CD4-positive, alpha-beta T cell (primary cell): ENCODE measurements at regions not wholly inside any gene's neighbourhood (a gene's known extent, or its start where the extent isn't known, plus 50 kb on each side); places are given as distances from the start of the nearest gene placed in this dataset.

Source experiments
- ATAC-seq: fragments of 200-7000 bp; cut with Tn5 transposase; one replicate; pipeline ENCODE4 v1.10.0; 2022; ENCODE audit warnings: mild to moderate bottlenecking; ENCODE audit not compliant: poor library complexity
- CTCF ChIA-PET: fragments of 350-600 bp; sonication (Branson Sonifier 250); formaldehyde crosslinking; loops from one replicate; lab custom pipeline; 2021; ENCODE audit warnings: antibody characterized with exemption, inconsistent platforms; lab: Charles Lee
- POLR2A ChIA-PET: fragments of 350-600 bp; sonication (Branson Sonifier 250); formaldehyde crosslinking; loops from one replicate; lab custom pipeline; 2021; ENCODE audit warnings: antibody characterized with exemption, inconsistent platforms; lab: Charles Lee
- DNase-seq, 14 experiments: peaks; one replicate each; pipeline ENCODE4 v3.0.0-alpha.2; 2013 to 2020; ENCODE audit warnings: mixed read lengths in 2 of 14
- H3K27ac ChIP-seq, 2 donors: one replicate each; pipeline versions ENCODE4 v1.5.1 to v1.7.0; 2013; ENCODE audit warnings: low read length in 2 of 2, low read depth in 1 of 2, mild to moderate bottlenecking in 1 of 2
- H3K27me3 ChIP-seq, 2 experiments: 1 replicate in 1 of 2; 2 replicates in 1 of 2; pipeline versions ENCODE4 v1.6.1 to v1.7.0; 2013; ENCODE audit warnings: low read length in 2 of 2, control low read depth in 1 of 2, mild to moderate bottlenecking in 1 of 2, moderate library complexity in 1 of 2; ENCODE audit not compliant: insufficient read depth in 2 of 2, control insufficient read depth in 1 of 2
- H3K36me3 ChIP-seq: one replicate; pipeline ENCODE4 v1.6.1; 2013; ENCODE audit warnings: low read length, control low read depth; ENCODE audit not compliant: insufficient read depth
- H3K4me1 ChIP-seq: one replicate; pipeline ENCODE4 v1.6.1; 2013; ENCODE audit warnings: low read length, control low read depth; ENCODE audit not compliant: insufficient read depth
- H3K4me3 ChIP-seq: one replicate; pipeline ENCODE4 v1.5.1; 2013; ENCODE audit warnings: mild to moderate bottlenecking, low read length, moderate library complexity
- H3K9me3 ChIP-seq, 2 experiments: 1 replicate in 1 of 2; 2 replicates in 1 of 2; pipeline versions ENCODE4 v1.6.1 to v1.7.0; 2013; ENCODE audit warnings: low read length in 2 of 2, mild to moderate bottlenecking in 2 of 2, control low read depth in 1 of 2, moderate library complexity in 1 of 2; ENCODE audit not compliant: control insufficient read depth in 1 of 2, insufficient read depth in 1 of 2
- H3K27ac Mint-ChIP-seq: one replicate; pipeline ENCODE4 v1.8.0; 2020; ENCODE audit warnings: mixed read lengths
- H3K27me3 Mint-ChIP-seq: one replicate; pipeline ENCODE4 v1.8.0; 2021; ENCODE audit warnings: mixed read lengths
- H3K36me3 Mint-ChIP-seq: one replicate; pipeline ENCODE4 v1.8.0; 2021; ENCODE audit warnings: low read depth, mixed read lengths
- H3K4me1 Mint-ChIP-seq: one replicate; pipeline ENCODE4 v1.8.0; 2021; ENCODE audit warnings: low read depth, mixed read lengths
- H3K4me3 Mint-ChIP-seq: one replicate; pipeline ENCODE4 v1.8.0; 2020; ENCODE audit warnings: mild to moderate bottlenecking, mixed read lengths
- H3K9me3 Mint-ChIP-seq: one replicate; pipeline ENCODE4 v1.8.0; 2020; ENCODE audit warnings: mixed read lengths
- CTCF ChIP-seq: fragments of 200-600 bp; IDR thresholded peaks from one replicate; pipeline ENCODE4 v1.8.0; 2022; ENCODE audit warnings: antibody characterized with exemption, mild to moderate bottlenecking
- intact Hi-C, 2 experiments: fragments of 100-400 bp; cut with DNase I in 1 of 2; cut with micrococcal nuclease in 1 of 2; formaldehyde crosslinking; loops; one replicate each; pipeline versions ENCODE4 v1.15.1 to v1.9.0; 2023 to 2025; cut with DNase I, micrococcal nuclease

DNA sequence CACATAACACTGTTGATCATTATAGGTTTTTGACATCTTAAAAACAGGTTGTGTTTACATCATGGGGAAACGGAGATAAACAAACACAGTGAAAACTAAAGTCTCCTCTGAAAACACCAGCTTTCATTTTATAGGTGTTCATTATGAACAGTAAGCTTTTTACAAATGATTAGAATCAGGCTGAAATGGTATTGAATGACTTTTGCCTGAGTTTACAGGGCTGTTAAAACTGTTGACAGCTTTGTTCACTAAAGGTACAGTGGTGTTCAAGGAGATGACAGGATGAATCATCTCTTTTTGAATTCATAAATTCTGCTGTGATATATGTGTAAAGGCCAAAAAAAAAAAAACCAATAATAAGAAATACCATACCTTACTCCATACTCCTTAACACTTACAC lies 184.6 kb upstream of the CNTN5 start:
- DNase-seq (no peak), ATAC-seq (no peak)
- intact Hi-C loops: no loop called here
- TF ChIP-seq CTCF: no peak
- Mint-ChIP-seq H3K27ac (no peak overlapping the region), H3K4me3 (no peak overlapping the region), H3K27me3 (no peaks in the 10 kb centered on the region), H3K4me1 (no peaks in the 10 kb centered on the region), H3K36me3 (no peaks in the 10 kb centered on the region), H3K9me3 (peaks cover 7% of the 10 kb centered on the region)
- no peaks in the 10 kb centered on the region for H3K27me3 ChIP-seq
- H3K4me1 ChIP-seq: no peaks in the 10 kb centered on the region
- no peaks in the 10 kb centered on the region for H3K36me3 ChIP-seq
- ChIA-PET POLR2A (no interaction called here), CTCF (no interaction called here)
- no peak overlapping the region for H3K4me3 ChIP-seq
- peaks cover 0 to 5% of the 10 kb centered on the region in 2 experiments for H3K9me3 ChIP-seq
- H3K27ac ChIP-seq: no peak overlapping the region

GRCh38 chr11:98842187-98842586 lies 178.6 kb upstream of the CNTN5 start:
- peaks cover 0 to 5% of the 10 kb centered on the region in 2 experiments for H3K9me3 ChIP-seq
- no peaks in the 10 kb centered on the region for H3K4me1 ChIP-seq
- intact Hi-C loops: no loop called here
- POLR2A ChIA-PET: no interaction called here
- DNase-seq (no peak), ATAC-seq (no peak)
- CTCF ChIA-PET: no interaction called here
- Mint-ChIP-seq H3K36me3 (no peaks in the 10 kb centered on the region), H3K4me1 (no peaks in the 10 kb centered on the region), H3K9me3 (peaks cover 4% of the 10 kb centered on the region), H3K4me3 (no peak overlapping the region), H3K27me3 (no peaks in the 10 kb centered on the region), H3K27ac (no peak overlapping the region)
- TF ChIP-seq CTCF: no peak
- H3K27ac ChIP-seq: no peak overlapping the region
- H3K36me3 ChIP-seq: no peaks in the 10 kb centered on the region
- H3K27me3 ChIP-seq: no peaks in the 10 kb centered on the region
- no peak overlapping the region for H3K4me3 ChIP-seq

- H3K4me1 Mint-ChIP-seq: no peaks in the 10 kb centered on the region
- no peak overlapping the region for H3K4me3 Mint-ChIP-seq
- intact Hi-C loops: no loop called here
- peaks cover 8% of the 10 kb centered on the region for H3K9me3 Mint-ChIP-seq
- ChIA-PET CTCF (no interaction called here), POLR2A (no interaction called here)
- no peak for TF ChIP-seq CTCF
- Histone ChIP-seq H3K36me3 (no peaks in the 10 kb centered on the region), H3K27ac (no peak overlapping the region), H3K27me3 (no peaks in the 10 kb centered on the region), H3K4me1 (no peaks in the 10 kb centered on the region), H3K9me3 (peaks cover 0 to 7% of the 10 kb centered on the region in 2 experiments), H3K4me3 (no peak overlapping the region)
- H3K27me3 Mint-ChIP-seq: no peaks in the 10 kb centered on the region
- H3K27ac Mint-ChIP-seq: no peak overlapping the region
- H3K36me3 Mint-ChIP-seq: no peaks in the 10 kb centered on the region
- ATAC-seq (no peak), DNase-seq (no peak)
These were observed 158.6 kb upstream of the CNTN5 start for GRCh38 chr11:98862169-98862568.
